Activated T-helper 2 cell treated with anti-CD3 and anti-CD28 coated beads, Interferon-gamma antibody, Interleukin-2, Interleukin-4, amounts not matched to agents 10 μg/mL and 5 μg/mL and 100 μg/mL, durations not matched to agents 14 hours and 24 hours and 36 hours (primary cell): ENCODE measurements at regions not wholly inside any gene's neighbourhood (a gene's known extent, or its start where the extent isn't known, plus 50 kb on each side); places are given as distances from the start of the nearest gene placed in this dataset.
"Not testable (repeated sequence)": the region's sequence is repeated elsewhere in the genome, so short reads cannot be mapped to it uniquely, and the experiment has no call there.

Experiments used
- DNase-seq: peaks from one replicate; pipeline ENCODE4 v3.0.0; 2021; ENCODE audit warnings: low spot score
- H3K27ac Mint-ChIP-seq: one replicate; pipeline ENCODE4 v1.8.0; 2021; ENCODE audit warnings: mixed read lengths
- H3K27me3 Mint-ChIP-seq: one replicate; pipeline ENCODE4 v1.8.0; 2021; ENCODE audit warnings: low read depth, mixed read lengths
- H3K36me3 Mint-ChIP-seq: one replicate; pipeline ENCODE4 v1.8.0; 2021; ENCODE audit warnings: low read depth, mixed read lengths
- H3K4me1 Mint-ChIP-seq: one replicate; pipeline ENCODE4 v1.8.0; 2021; ENCODE audit warnings: low read depth, mixed read lengths
- H3K4me3 Mint-ChIP-seq: one replicate; pipeline ENCODE4 v1.8.0; 2021; ENCODE audit warnings: low read depth, mild to moderate bottlenecking, moderate library complexity, mixed read lengths
- H3K9me3 Mint-ChIP-seq: one replicate; pipeline ENCODE4 v1.8.0; 2021; ENCODE audit warnings: mixed read lengths
- intact Hi-C: fragments of 100-400 bp; cut with micrococcal nuclease; formaldehyde crosslinking; loops from one replicate; pipeline ENCODE4 v1.15.1; 2023

DNA sequence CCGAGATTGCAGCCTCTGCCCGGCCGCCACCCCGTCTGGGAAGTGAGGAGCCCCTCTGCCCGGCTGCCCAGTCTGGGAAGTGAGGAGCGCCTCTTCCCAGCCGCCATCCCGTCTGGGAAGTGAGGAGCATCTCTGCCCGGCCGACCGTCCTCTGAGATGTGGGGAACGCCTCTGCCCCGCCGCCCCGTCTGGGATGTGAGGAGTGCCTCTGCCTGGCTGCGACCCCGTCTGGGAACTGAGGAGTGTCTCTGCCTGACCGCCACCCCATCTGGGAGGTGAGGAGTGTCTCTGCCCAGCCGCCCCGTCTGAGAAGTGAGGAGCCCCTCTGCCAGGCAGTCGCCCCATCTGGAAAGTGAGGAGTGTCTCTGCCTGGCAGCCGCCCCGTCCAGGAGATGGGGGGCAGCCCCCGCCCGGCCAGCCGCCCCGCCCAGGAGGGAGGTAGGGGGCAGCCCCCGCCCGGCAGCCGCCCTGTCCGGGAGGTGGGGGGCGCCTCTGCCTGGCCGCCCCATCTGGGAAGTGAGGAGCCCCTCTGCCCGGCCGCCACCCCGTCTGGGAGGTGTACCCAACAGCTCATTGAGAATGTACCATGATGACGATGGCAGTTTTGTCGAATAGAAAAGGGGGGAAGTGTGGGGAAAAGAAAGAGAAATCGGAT, 354.8 kb downstream of the NUP35 start:
- H3K27me3 Mint-ChIP-seq, H3K4me3 Mint-ChIP-seq, H3K36me3 Mint-ChIP-seq, H3K9me3 Mint-ChIP-seq, DNase-seq, H3K27ac Mint-ChIP-seq, intact Hi-C loops, H3K4me1 Mint-ChIP-seq: not testable (repeated sequence)

DNA sequence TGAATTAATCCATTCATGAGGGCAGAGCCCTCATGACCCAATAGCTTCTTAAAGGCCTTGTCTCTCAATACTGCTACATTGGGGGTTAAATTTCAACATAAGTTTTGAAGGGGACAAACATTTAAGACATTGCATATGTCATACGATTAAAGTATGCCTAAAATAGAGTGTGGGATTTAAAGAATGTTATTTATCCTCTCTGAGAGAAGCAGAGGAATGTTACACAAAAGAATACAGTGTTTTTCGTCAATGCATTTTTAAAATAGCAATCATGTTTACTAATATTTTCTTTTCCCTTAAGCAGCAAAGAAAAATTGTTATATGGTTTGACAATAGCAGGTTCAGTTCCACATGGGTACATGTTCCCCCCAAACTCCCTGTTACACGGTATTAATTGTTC, 363.1 kb downstream of the NUP35 start:
- intact Hi-C loops = no loop called here
- H3K27ac Mint-ChIP-seq = no peak overlapping the region
- H3K4me3 Mint-ChIP-seq = no peak overlapping the region
- no peaks in the 10 kb centered on the region for H3K36me3 Mint-ChIP-seq
- H3K27me3 Mint-ChIP-seq = no peaks in the 10 kb centered on the region
- DNase-seq = no peak
- H3K4me1 Mint-ChIP-seq = no peaks in the 10 kb centered on the region
- H3K9me3 Mint-ChIP-seq = no peaks in the 10 kb centered on the region

DNA sequence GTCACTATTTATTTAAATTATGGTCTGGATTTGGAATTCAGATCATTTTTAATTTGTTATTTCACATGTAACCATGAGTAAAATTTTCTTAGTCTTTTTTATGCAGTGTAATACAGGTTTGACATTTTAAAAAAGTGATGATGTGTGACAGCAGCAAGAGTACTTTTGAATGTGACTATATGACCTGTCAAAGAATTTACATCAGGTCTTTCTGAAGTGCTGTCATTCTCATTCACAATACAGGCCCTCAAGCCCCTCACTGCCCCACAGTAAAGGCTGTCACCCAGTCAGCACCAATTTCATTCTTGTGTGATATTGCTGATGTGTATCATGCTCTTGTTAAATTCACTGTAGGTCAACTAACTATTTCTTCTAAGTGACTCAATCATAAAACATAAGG, 364.2 kb downstream of the NUP35 start:
- Mint-ChIP-seq H3K27me3 (no peaks in the 10 kb centered on the region), H3K9me3 (no peaks in the 10 kb centered on the region), H3K36me3 (no peaks in the 10 kb centered on the region), H3K4me1 (no peaks in the 10 kb centered on the region), H3K27ac (no peak overlapping the region), H3K4me3 (no peak overlapping the region)
- no peak for DNase-seq
- intact Hi-C loops = no loop called here

DNA sequence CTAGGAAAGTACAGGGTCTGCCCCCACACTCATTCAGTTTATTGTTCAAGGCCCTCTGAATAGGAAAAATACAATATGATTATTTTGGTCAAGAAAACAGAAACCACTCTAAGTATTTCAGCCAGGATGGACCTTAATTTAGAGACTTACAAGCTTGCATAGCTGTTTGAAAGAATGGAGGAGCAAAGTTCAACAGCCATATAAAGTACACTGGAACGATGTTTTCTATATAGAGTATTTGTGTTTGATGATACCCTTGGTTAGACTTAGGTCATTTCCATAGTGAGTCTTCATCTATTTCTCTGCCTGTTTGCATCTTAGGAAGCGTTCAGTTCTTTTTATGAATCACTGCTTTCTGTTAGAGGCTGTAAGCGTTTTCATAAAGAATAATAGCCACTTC, 366.2 kb downstream of the NUP35 start:
- Mint-ChIP-seq H3K4me3 (no peak overlapping the region), H3K9me3 (no peaks in the 10 kb centered on the region), H3K4me1 (no peaks in the 10 kb centered on the region), H3K27me3 (no peaks in the 10 kb centered on the region), H3K27ac (no peak overlapping the region), H3K36me3 (no peaks in the 10 kb centered on the region)
- intact Hi-C loops = no loop called here
- no peak for DNase-seq

DNA sequence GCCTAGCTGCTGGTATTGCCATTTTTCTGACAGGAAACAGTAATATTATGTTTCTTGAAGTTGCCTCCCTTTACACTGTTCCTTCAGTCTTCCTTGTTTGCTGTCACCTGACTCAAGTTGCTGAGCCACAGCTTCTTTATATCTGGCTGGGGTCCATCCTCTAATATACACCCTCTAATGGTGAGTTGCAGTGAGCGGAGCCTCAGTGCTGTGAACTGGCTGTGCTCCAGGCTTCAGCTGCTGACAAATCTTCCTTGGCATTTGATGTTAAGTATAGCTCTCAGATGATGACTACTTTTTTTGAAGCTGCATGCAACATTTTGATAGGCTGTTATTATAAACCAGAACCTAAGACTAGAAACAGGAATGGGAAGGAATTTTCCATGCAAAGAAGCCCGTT, 366.7 kb downstream of the NUP35 start:
- no peaks in the 10 kb centered on the region for H3K27me3 Mint-ChIP-seq
- no peaks in the 10 kb centered on the region for H3K36me3 Mint-ChIP-seq
- H3K9me3 Mint-ChIP-seq = no peaks in the 10 kb centered on the region
- DNase-seq = no peak
- H3K4me3 Mint-ChIP-seq = no peak overlapping the region
- intact Hi-C loops = no loop called here
- no peaks in the 10 kb centered on the region for H3K4me1 Mint-ChIP-seq
- H3K27ac Mint-ChIP-seq = no peak overlapping the region

DNA sequence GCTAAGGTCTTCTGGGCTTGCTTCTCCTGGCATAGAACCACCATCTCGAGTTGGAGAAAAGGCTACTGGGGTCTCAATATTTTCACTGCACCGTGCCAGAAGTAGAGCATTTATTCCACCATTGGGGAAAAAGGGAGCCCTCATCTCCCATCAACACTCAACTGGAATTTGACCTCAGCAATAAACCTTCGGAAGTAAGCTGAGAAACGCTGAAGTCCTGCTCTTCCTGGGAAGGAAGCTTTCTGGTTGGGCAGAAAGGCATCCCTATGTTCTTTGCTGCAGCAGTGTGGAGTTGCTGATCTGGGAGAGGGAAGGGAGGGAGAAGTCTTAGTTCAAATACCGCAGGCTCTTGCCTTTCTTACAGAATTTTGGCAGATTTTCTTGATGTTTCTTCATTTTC, 368.8 kb downstream of the NUP35 start:
- DNase-seq = no peak
- H3K4me1 Mint-ChIP-seq = no peaks in the 10 kb centered on the region
- intact Hi-C loops = no loop called here
- no peak overlapping the region for H3K4me3 Mint-ChIP-seq
- no peaks in the 10 kb centered on the region for H3K36me3 Mint-ChIP-seq
- H3K9me3 Mint-ChIP-seq = no peaks in the 10 kb centered on the region
- H3K27ac Mint-ChIP-seq = no peak overlapping the region
- no peaks in the 10 kb centered on the region for H3K27me3 Mint-ChIP-seq

DNA sequence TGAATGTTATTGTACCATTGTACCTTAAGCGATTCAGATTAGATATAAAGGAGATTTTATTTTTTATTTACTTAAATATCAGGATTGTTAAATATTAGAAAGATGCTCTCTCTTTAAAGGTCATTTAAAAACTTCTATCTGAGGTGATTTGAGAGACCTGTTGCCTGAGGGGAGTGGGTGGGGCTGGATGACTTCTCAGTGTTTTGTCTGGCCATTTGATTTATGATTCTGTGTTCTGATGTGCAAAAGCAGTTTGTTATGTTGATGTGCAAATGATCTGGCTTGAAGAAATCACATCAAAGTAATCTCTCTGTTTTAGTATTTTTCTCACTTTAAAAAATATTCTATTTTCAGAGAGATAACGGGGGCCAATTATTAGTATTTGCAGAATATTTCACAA, 370.8 kb downstream of the NUP35 start:
- Mint-ChIP-seq H3K36me3 (no peaks in the 10 kb centered on the region), H3K4me3 (no peak overlapping the region), H3K4me1 (no peaks in the 10 kb centered on the region), H3K9me3 (no peaks in the 10 kb centered on the region), H3K27ac (no peak overlapping the region), H3K27me3 (no peaks in the 10 kb centered on the region)
- intact Hi-C loops = no loop called here
- DNase-seq = no peak

DNA sequence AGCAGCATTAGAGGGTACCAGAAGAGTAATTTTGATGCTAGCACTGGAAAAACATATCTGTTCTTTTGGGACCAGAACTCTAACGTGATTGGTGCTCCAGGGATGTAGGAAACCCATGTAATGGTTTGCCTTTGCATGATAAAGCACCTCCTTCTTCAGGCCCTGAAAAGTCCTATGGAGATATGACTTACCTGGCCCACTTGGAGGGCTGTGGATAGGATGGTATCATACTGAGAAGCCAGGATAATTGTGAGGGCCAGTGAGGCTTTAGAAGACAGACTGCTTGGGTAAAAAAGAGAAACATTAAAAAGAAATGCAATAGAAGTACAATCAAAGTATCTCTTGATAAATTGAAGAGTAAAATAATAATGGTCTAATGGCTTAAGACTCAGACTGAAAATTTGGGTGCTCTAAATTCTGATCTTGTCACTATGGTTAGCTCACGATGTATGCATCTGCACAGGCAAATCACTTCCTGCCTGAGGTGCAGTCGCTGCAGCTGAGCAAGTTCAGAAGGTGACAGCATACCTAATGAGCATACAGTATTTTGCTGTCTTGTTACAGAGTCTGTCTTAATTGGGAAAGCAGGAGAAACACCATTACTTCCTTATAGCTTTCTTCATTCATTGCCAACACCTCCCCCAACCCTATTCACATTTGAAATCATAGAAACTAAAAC, 371.5 kb downstream of the NUP35 start:
- DNase-seq = no peak
- no peaks in the 10 kb centered on the region for H3K27me3 Mint-ChIP-seq
- no peaks in the 10 kb centered on the region for H3K36me3 Mint-ChIP-seq
- no peaks in the 10 kb centered on the region for H3K9me3 Mint-ChIP-seq
- no peak overlapping the region for H3K4me3 Mint-ChIP-seq
- no peaks in the 10 kb centered on the region for H3K4me1 Mint-ChIP-seq
- H3K27ac Mint-ChIP-seq = no peak overlapping the region
- intact Hi-C loops = no loop called here

DNA sequence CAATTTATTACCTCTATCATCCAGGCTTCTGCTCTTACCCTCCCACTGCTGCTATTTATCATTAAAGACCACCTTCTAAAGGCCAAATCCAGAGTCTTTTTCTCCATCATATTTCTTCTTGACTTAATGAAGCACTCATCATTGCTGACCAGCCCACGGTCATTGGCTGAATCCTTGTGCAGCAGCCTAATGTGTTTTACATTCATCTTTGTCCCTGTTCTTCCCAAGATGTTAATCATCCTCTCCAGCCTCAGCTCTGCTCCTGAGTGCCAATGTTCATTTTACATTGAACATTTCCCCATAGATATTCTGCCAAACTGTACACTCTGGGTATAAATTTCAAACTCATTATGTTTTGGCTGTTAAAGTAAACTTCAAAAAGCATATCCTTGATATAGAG, 373.6 kb downstream of the NUP35 start:
- Mint-ChIP-seq H3K36me3 (no peaks in the 10 kb centered on the region), H3K4me1 (no peaks in the 10 kb centered on the region), H3K27ac (no peak overlapping the region), H3K9me3 (no peaks in the 10 kb centered on the region), H3K4me3 (no peak overlapping the region), H3K27me3 (no peaks in the 10 kb centered on the region)
- intact Hi-C loops = no loop called here
- DNase-seq = no peak

DNA sequence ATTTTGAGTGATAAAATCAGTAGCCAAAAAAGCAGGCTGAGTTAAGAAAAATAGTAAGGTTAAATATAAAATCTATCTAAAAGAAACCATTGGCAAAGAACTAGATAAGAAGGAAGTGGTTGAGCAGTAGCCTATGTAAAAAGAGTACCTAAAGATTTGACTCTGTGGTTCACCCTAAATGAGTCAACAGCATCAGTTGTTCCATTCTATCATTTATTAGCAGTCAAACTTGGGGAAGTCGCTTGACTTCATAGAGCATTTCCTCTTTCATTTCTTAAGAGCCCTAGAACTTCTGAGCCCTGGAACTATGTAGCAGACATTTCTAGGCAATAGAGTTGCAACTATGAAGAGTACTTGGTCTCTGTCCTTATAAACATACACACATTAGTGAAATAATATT, 381.7 kb downstream of the NUP35 start:
- DNase-seq = no peak
- no peak overlapping the region for H3K4me3 Mint-ChIP-seq
- no peaks in the 10 kb centered on the region for H3K4me1 Mint-ChIP-seq
- H3K9me3 Mint-ChIP-seq = peaks cover 35% of the 10 kb centered on the region
- no peaks in the 10 kb centered on the region for H3K27me3 Mint-ChIP-seq
- no peaks in the 10 kb centered on the region for H3K36me3 Mint-ChIP-seq
- no peak overlapping the region for H3K27ac Mint-ChIP-seq
- intact Hi-C loops = no loop called here

DNA sequence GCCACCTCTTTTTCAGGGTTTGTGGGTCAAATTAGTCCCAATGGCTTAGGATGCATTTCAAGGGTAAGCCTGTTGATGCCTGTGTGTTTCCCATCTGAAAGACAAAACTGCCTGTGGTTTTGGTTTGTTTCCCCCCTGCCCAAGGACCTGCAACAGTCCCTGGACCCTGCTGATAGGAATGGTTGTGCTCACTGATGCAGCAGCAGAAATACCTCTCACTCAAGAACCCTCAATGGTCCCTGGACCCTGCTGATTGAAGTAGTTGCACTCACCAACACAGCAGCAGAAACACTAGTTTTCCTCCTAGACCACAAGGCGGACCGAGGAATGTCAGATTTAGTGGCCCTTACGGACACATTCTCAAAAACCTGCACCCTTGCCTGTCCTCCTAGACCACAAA, 386.9 kb downstream of the NUP35 start:
- Mint-ChIP-seq H3K4me3 (no peak overlapping the region), H3K4me1 (no peaks in the 10 kb centered on the region), H3K36me3 (no peaks in the 10 kb centered on the region), H3K9me3 (peaks cover 30% of the 10 kb centered on the region), H3K27me3 (no peaks in the 10 kb centered on the region), H3K27ac (no peak overlapping the region)
- DNase-seq = no peak
- intact Hi-C loops = no loop called here

DNA sequence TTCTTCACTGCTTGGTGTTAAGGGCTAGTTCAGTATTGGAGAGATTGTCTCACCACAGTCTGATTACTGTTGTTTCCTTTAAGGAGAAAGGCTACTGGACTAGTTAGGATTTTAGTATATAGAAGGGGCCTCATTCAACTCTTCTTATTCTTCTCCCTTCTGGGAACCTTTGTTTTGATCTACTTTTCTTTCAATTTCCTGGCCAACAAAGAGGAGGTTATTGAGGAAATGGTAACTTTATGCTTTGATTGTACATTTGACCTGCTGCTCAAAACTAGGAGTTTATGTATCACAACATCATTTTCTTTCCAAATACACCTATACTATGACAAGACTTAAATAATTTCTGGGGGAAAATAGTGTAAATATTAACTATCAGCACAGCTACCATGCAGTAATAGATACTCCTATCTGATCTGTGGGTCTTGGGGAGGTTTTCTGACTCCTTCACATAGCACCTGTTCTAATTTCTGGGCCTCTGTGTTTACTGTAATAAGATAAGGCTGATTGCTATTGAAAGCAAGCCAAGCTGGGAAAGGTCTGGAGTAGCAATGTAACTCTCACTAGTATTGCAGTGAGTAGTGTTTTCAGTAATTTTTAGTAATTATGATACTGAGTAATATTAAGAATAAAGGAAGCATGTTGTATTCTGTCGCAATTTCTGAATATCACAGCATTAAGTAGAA, 395.3 kb downstream of the NUP35 start:
- H3K4me1 Mint-ChIP-seq = no peaks in the 10 kb centered on the region
- no peak overlapping the region for H3K4me3 Mint-ChIP-seq
- no peaks in the 10 kb centered on the region for H3K9me3 Mint-ChIP-seq
- no peak for DNase-seq
- no peak overlapping the region for H3K27ac Mint-ChIP-seq
- H3K36me3 Mint-ChIP-seq = no peaks in the 10 kb centered on the region
- intact Hi-C loops = no loop called here
- no peaks in the 10 kb centered on the region for H3K27me3 Mint-ChIP-seq

DNA sequence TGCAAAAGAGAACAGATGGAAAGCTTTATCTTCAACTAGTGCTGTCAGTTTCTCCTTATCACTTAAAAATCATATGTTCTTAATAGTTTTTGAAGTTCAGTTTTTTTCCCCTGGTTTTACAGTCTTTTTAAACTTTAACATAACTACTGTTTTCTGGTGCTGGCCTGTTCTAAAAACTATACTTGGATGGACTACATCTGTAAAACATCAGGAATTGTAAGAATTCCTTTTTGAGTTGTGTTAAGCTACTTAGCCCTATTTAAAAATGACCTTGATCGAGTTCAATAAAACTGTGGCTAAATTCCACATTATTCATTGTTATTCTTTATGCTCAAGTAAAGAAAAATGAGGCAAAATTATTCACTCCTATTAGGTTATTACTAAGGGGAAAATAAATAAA, 397.7 kb downstream of the NUP35 start:
- no peak for DNase-seq
- Mint-ChIP-seq H3K4me3 (no peak overlapping the region), H3K27me3 (no peaks in the 10 kb centered on the region), H3K36me3 (no peaks in the 10 kb centered on the region), H3K4me1 (no peaks in the 10 kb centered on the region), H3K27ac (no peak overlapping the region), H3K9me3 (no peaks in the 10 kb centered on the region)
- intact Hi-C loops = no loop called here
